SKM-1 treated with dmso at 0.1 percent for 144 hours (cell line): ENCODE measurements at regions not wholly inside any gene's neighbourhood (a gene's known extent, or its start where the extent isn't known, plus 50 kb on each side); places are given as distances from the start of the nearest gene placed in this dataset.

ENCODE experiments used
- DNase-seq: peaks from one replicate; lab custom pipeline; 2025; ENCODE audit not compliant: unreplicated experiment; lab: John Stamatoyannopoulos, UW

GRCh38 chr5:73295447-73295846 is 122.5 kb downstream of the TMEM174 start:
- DNase-seq, result no peak

GRCh38 chr5:73292816-73293459 is 119.9 kb downstream of the TMEM174 start:
- no peak for DNase-seq

GRCh38 chr5:73291873-73292272 is 118.9 kb downstream of the TMEM174 start:
- no peak for DNase-seq

DNA sequence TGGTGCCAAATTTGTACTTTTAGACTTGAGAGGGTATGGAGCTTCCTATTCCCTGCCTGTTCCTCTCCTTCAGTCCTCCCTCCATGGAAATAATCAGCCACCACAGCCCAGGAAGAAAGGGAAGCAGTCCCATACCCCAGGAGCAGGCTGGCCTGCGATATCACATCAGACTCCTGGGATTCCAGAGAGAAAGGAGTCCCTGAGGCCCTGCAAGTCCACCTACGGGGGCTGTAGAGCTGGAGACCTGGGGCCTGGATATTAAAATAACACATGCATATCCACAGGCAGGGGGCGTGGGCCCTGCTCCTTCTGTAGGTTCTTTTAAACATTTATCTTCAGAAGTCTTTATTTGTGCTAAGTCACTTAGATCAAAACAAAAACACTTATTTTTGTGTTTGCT is 117.2 kb downstream of the TMEM174 start:
- no peak for DNase-seq

DNA sequence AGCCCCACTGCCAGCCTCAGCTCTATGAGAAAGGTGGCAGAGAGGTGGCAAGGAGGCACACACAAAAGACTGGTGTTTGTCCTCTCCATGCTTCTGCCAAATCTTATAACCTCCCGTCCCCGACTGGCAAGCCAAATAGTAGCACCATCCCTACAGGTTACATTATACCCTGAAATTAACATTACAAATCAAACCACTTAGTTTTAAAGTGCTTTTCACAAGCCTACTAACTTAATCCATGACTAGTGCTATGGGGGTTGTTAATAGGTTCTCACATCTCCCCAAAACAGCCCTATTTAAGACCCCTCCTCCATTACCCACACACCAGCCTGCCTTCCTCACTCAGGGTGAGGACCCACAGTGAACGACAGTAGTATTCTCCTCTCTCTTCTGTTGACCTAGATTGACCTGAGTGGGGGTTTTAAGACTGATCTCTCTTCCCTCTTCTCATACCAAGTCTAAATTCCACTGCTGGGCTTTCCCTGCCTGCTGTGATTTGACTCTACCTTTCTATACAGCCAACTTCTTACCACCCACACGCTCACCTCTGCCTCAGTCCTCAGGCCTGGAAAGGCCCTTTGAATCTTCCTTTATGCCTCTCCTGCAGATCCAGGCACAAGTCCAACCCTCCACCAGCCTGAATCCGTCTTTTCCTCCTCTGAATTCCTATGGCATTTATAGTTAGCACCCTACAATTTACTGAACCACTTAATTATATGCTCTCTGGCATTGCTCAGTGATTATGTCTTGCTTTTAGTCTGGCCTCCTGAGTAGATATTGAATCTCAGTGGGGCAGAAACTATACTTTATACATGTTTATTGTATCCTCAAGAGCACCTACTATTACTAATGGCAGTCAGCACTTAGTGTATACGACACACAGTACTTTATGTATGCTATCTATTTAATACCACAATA is 116.1 kb downstream of the TMEM174 start:
- no peak for DNase-seq

GRCh38 chr5:73286896-73287295 is 113.9 kb downstream of the TMEM174 start:
- DNase-seq, result no peak

- no peak for DNase-seq
Observed at GRCh38 chr5:73284985-73285384, 112.0 kb downstream of the TMEM174 start.

DNA sequence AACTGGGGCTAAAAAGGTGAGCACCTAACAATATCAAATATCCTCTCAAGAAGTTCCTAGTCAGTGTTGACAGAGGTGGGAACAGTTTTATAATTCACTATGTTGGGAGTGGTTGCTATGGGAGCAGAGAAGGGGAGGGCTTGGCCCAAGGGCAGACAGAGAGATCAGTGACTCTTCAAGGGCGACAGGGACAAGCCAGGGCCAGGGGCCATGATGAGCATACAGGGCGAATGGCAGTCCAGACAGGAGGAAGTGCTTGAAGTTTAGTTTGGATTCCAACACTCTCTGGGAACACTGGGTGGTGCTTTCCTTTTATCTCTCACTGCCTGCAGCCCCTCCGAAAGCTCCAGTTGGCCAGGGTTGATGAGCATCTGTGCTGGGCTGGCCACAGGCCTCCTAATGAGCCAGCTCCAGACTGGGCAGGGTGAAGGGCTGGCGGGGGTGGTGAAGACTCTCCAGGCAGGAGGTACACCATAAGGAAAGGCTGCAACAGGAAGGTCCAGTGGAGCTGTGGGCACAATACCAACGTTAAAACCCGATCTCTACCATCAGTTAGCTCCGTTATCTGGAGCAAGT is 111.3 kb downstream of the TMEM174 start:
- no peak for DNase-seq

- DNase-seq, result no peak
Observed at GRCh38 chr5:73282923-73283322, 109.9 kb downstream of the TMEM174 start.

DNA sequence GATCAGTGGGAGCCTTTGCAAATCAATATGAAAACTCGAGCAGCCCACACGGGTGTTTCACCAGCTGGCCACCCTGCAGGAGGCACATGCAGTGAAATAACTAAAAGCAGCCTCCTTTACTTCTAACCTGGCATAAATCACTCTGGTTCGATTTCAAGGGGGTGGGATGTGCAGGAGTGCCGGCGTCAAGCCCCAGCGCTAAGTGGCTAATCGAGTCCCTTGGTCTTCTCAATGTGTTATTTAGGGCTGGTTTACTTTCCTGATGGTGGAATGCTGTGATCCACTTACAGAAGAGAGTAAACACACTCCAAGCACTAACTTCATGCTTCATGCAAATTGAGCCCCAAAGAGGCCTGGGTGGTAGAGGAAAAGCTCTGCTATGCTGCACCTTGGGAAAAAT is 109.4 kb downstream of the TMEM174 start:
- DNase-seq, result no peak

- DNase-seq, result no peak
Observed at GRCh38 chr5:73280821-73281746, 108.1 kb downstream of the TMEM174 start.

DNA sequence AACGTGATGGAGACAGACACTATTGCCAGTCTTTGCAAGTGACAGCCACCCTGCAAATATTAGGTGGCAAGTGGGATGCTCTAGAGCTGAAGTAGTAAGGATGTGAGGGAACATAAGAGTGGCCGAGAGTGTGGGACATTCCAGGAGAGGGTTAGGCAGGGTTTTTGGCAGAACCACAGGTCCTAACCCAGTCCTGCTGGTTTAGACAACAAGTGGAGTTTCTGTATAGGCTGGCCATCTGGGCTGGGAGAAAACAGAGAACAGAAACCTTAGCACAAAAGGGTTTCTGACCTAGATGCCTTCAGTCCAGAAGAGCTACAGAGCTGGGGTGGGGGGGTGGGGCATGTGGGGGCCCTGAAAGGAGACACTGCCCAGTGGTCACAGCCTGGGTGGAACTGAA is 107.4 kb downstream of the TMEM174 start:
- DNase-seq, result no peak

DNA sequence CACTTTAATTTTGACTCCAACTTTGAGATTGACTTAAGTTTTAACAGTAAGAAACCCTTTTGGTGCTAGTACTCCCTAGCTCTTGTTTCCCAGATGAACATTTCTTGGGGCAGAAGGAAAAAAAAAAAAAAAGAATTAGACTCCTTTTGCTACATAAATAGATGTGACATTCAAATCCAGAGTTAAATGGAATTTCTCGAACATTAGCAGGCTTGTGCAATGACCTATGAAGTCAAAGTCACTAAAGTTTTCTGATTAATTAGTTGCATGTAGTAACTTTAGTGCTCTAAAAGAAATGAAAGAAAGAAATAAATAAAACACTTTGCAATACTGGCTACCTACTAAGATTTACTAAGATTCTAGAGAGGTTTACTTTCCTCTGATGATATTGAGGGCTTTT is 106.8 kb downstream of the TMEM174 start:
- no peak for DNase-seq

- no peak for DNase-seq
Observed at GRCh38 chr5:73278693-73279092, 105.7 kb downstream of the TMEM174 start.

- DNase-seq, result no peak
Observed at GRCh38 chr5:73274881-73275663, 102.1 kb downstream of the TMEM174 start.

GRCh38 chr5:73274121-73274520 is 101.1 kb downstream of the TMEM174 start:
- no peak for DNase-seq

DNA sequence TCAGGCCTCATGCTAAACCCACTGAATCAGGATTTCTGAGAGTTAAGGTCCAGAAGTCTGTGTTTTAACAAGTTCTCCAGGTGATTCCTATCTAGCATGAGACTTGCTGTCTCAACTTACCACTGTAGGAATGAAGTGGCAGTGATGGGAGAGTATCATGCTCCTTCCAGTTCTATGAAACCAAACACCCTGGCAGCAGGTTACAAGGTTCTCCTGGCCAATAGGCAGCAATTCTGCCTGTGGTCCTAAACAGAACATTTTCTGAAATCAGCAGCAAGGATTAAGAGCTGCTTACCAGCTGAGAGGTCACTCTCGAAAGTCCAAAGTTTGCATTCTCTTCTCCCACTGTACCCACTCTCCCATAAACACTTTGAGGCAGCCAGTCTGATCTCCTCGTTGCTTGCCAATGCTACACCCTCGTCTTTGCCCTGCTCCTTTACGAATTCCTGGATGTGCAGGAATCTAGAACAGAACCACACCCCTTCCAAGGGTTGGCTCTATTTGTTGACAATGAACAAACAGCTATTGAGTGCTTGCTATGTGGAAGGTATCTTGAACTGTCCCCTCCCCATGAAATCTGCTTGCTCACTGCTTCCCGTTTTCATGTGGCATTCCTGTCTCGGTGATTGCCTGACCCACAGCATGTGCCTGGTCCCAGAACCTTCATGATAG is 100.5 kb downstream of the TMEM174 start:
- no peak for DNase-seq

- no peak for DNase-seq
Observed at GRCh38 chr5:73272351-73272750, 99.4 kb downstream of the TMEM174 start.

DNA sequence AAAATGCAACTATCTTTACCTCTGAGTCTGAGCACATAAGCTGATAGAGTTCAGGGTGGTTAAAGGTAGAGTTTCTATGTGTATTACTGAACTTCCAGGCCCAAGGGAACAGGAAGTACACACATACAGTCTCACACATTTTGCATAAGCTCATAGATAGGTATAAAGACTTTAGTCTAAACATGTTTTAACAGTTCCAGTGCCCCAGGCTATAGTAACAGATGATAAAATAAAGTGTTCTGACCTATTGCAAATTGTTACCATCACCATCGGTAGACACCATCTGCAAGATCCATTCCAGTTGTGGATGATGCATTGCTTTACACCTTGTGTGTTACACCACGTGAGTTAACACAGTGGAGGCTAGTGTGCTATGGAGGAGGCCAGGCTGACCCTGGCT is 95.8 kb downstream of the TMEM174 start:
- no peak for DNase-seq
